Endothelial cell of umbilical vein (primary cell): ENCODE measurements at regions not wholly inside any gene's neighbourhood (a gene's known extent, or its start where the extent isn't known, plus 50 kb on each side); places are given as distances from the start of the nearest gene placed in this dataset.

ENCODE experiments used
- CTCF ChIP-seq, 2 donors: IDR thresholded peaks; 1 replicate in 1 of 2; 2 replicates in 1 of 2; pipeline ENCODE4 v1.5.1; 2011; ENCODE audit warnings: low read length in 2 of 2, mild to moderate bottlenecking in 2 of 2, moderate library complexity in 2 of 2, control low read depth in 1 of 2, inconsistent platforms in 1 of 2, low read depth in 1 of 2; ENCODE audit not compliant: insufficient read depth in 1 of 2; ENCODE audit errors: extremely low read depth in 1 of 2
- FOS ChIP-seq: IDR thresholded peaks from 2 replicates; pipeline ENCODE4 v1.6.1; 2011; ENCODE audit warnings: mild to moderate bottlenecking, low read length, moderate library complexity, borderline replicate concordance; ENCODE audit not compliant: insufficient read depth
- GATA2 ChIP-seq: IDR thresholded peaks from 2 replicates; pipeline ENCODE4 v1.7.0; 2011; ENCODE audit warnings: low read depth, mild to moderate bottlenecking, moderate library complexity, mixed read lengths, low read length; ENCODE audit not compliant: insufficient read length, insufficient read depth
- MAX ChIP-seq: IDR thresholded peaks from 2 replicates; pipeline ENCODE4 v1.6.1; 2011; ENCODE audit not compliant: insufficient read depth, insufficient read length
- POLR2A ChIP-seq: IDR thresholded peaks from 2 replicates; pipeline ENCODE4 v1.6.1; 2012; ENCODE audit warnings: low read depth, mild to moderate bottlenecking, control low read depth, low read length

DNA sequence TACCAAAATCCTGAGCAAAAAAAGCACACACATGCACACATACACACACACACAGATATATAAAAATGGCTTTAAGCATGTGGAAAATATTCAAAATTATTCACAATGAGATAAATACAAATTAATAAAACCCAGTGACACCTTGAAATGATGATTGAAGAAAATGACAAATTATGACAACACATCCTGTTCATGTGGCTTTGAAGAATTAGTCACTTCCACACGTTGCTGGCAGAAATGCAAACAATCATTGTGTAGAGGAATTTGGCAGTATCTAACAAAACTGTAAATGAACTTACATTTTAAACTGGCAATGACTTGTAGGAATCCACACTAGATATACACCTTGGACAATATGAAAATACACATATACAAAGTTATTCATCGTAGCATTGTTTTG lies 95.8 kb upstream of the RGPD4 start:
- TF ChIP-seq CTCF (IDR thresholded peaks at IDR 0.05; ENCODE audit: extremely low read depth in 1 of 2, insufficient read depth in 1 of 2, low read depth in 1 of 2, low read length in 2 of 2), result no peak
- no peak for TF ChIP-seq MAX
- TF ChIP-seq POLR2A, result no peak
- TF ChIP-seq GATA2, result no peak
- TF ChIP-seq FOS, result no peak
